Hepatocyte (in vitro differentiated cells): ENCODE measurements at regions not wholly inside any gene's neighbourhood (a gene's known extent, or its start where the extent isn't known, plus 50 kb on each side); places are given as distances from the start of the nearest gene placed in this dataset.

ENCODE experiments used
- DNase-seq: peaks from one replicate; pipeline ENCODE4 v3.0.0-alpha.2; 2016; ENCODE audit warnings: low spot score
- H2AFZ ChIP-seq: fragments of 200-600 bp; sonication (generic); 2 replicates; pipeline ENCODE4 v1.6.0; 2016; ENCODE audit warnings: antibody characterized with exemption, mild to moderate bottlenecking
- H3K27ac ChIP-seq: fragments of 200-600 bp; sonication (generic); 2 replicates; pipeline ENCODE4 v1.5.1; 2016; ENCODE audit warnings: mild to moderate bottlenecking
- H3K27me3 ChIP-seq: fragments of 200-600 bp; sonication (generic); 2 replicates; pipeline ENCODE4 v1.6.1; 2016
- H3K36me3 ChIP-seq: fragments of 200-600 bp; sonication (generic); replicated peaks from 2 replicates; pipeline ENCODE4 v1.5.1; 2016; ENCODE audit warnings: low read depth; ENCODE audit not compliant: insufficient read depth
- H3K4me1 ChIP-seq: fragments of 200-600 bp; sonication (generic); 2 replicates; pipeline ENCODE4 v1.5.1; 2016; ENCODE audit warnings: mild to moderate bottlenecking, moderate library complexity; ENCODE audit not compliant: insufficient read depth
- H3K4me2 ChIP-seq: fragments of 200-600 bp; sonication (generic); 2 replicates; pipeline ENCODE4 v1.6.0; 2016
- H3K4me3 ChIP-seq: fragments of 200-600 bp; sonication (generic); 2 replicates; pipeline ENCODE4 v1.5.1; 2016; ENCODE audit warnings: mild to moderate bottlenecking
- H3K79me2 ChIP-seq: fragments of 200-600 bp; sonication (generic); 2 replicates; pipeline ENCODE4 v1.6.0; 2017; ENCODE audit warnings: mild to moderate bottlenecking
- H3K9me2 ChIP-seq: fragments of 200-600 bp; sonication (generic); replicated peaks from 2 replicates; pipeline ENCODE4 v1.6.0; 2017; ENCODE audit warnings: mild to moderate bottlenecking; ENCODE audit not compliant: insufficient read depth
- H3K9me3 ChIP-seq: fragments of 200-600 bp; sonication (generic); 2 replicates; pipeline ENCODE4 v1.5.1; 2016; ENCODE audit warnings: low read depth, mild to moderate bottlenecking
- H4K20me1 ChIP-seq: fragments of 200-600 bp; sonication (generic); 2 replicates; pipeline ENCODE4 v1.6.0; 2016; ENCODE audit warnings: mild to moderate bottlenecking; ENCODE audit not compliant: insufficient read depth, poor library complexity, severe bottlenecking
- EZH2 ChIP-seq: fragments of 200-600 bp; sonication (generic); IDR thresholded peaks from 2 replicates; pipeline ENCODE4 v1.6.1; 2016; ENCODE audit warnings: antibody characterized with exemption, mild to moderate bottlenecking, borderline replicate concordance
- EZH2phosphoT487 ChIP-seq: fragments of 200-600 bp; sonication (generic); IDR thresholded peaks from one replicate; pipeline ENCODE4 v1.6.1; 2018; ENCODE audit warnings: antibody characterized with exemption, mild to moderate bottlenecking, low read depth, moderate library complexity; ENCODE audit not compliant: unreplicated experiment, severe bottlenecking
- WGBS: methylation state at CpG from one replicate; pipeline ENCODE4 v1.1.6; 2016; ENCODE audit warnings: low lambda C conversion rate; ENCODE audit errors: missing lambda C conversion rate; 5-methylcytosine and 5-hydroxymethylcytosine counted together
- TF ChIP-seq, protein P1 (sequence below): fragments of 200-600 bp; sonication (generic); IDR thresholded peaks from 2 replicates; pipeline ENCODE4 v1.5.1; 2016; ENCODE audit warnings: antibody characterized with exemption, mild to moderate bottlenecking; ENCODE audit not compliant: poor library complexity

DNA sequence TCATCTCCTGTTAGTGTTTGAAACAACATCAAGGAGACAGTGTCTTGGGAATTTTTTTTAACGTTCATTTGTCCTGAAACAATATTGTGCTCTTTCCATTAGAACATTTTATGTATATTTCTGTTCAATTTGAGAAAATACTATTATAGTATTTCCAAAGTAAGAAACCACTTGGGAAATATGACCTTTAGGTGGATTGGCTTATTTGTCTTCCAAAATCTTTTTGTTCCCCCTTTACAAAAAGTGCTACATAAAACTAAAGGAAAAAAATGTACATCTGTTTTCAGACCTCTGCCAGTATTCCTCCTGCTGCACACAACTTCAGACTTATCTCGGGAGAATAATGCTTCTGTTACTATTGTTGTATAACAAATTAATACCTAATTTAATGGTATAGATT is 165.9 kb upstream of the AGTR1 start:
- Histone ChIP-seq H4K20me1 (no peaks in the 10 kb centered on the region), H3K36me3 (no peaks in the 10 kb centered on the region), H3K79me2 (no peaks in the 10 kb centered on the region), H3K9me2 (no peaks in the 10 kb centered on the region), H3K4me2 (no peak overlapping the region), H3K4me1 (peaks cover 6% of the 10 kb centered on the region), H3K27ac (no peak overlapping the region), H3K4me3 (no peak overlapping the region), H3K9me3 (no peaks in the 10 kb centered on the region), H3K27me3 (no peaks in the 10 kb centered on the region), H2AFZ (no peak overlapping the region)
- no peak for TF ChIP-seq EZH2
- TF ChIP-seq EZH2phosphoT487 = no peak
- TF ChIP-seq, protein P1, sequence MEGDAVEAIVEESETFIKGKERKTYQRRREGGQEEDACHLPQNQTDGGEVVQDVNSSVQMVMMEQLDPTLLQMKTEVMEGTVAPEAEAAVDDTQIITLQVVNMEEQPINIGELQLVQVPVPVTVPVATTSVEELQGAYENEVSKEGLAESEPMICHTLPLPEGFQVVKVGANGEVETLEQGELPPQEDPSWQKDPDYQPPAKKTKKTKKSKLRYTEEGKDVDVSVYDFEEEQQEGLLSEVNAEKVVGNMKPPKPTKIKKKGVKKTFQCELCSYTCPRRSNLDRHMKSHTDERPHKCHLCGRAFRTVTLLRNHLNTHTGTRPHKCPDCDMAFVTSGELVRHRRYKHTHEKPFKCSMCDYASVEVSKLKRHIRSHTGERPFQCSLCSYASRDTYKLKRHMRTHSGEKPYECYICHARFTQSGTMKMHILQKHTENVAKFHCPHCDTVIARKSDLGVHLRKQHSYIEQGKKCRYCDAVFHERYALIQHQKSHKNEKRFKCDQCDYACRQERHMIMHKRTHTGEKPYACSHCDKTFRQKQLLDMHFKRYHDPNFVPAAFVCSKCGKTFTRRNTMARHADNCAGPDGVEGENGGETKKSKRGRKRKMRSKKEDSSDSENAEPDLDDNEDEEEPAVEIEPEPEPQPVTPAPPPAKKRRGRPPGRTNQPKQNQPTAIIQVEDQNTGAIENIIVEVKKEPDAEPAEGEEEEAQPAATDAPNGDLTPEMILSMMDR = no peak
- WGBS = 93% methylated on average over 2 of the region's 2 CpGs
- no peak for DNase-seq

DNA sequence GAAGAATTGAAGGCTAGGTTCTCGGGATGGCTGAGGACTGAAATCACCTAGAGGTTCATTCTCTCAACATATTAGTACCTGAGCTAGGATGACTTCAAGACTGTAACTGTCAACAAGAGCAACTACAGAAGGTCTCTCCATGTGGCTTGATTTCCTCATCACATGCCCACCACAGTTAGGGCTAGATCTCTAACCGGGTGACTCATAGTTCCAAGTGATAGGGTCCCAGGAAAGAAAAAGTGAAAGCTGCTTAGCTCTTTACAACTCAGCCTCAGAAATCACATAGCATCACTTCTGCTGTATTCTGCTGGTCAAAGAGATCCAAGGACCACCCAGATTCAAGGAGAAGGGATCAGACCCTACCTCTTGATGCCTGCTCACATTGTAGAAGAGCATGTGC is 165.4 kb upstream of the AGTR1 start:
- H3K79me2 ChIP-seq = no peaks in the 10 kb centered on the region
- peaks cover 6% of the 10 kb centered on the region for H3K4me1 ChIP-seq
- no peak overlapping the region for H3K4me2 ChIP-seq
- H3K9me3 ChIP-seq = no peaks in the 10 kb centered on the region
- no peak overlapping the region for H3K4me3 ChIP-seq
- no peaks in the 10 kb centered on the region for H3K27me3 ChIP-seq
- no peak for DNase-seq
- no peak overlapping the region for H2AFZ ChIP-seq
- TF ChIP-seq, protein P1 = no peak
- TF ChIP-seq EZH2phosphoT487 = no peak
- H3K27ac ChIP-seq = no peak overlapping the region
- WGBS = 78% methylated on average over 2 of the region's 2 CpGs
- H3K9me2 ChIP-seq = no peaks in the 10 kb centered on the region
- no peaks in the 10 kb centered on the region for H4K20me1 ChIP-seq
- no peaks in the 10 kb centered on the region for H3K36me3 ChIP-seq

GRCh38 chr3:148532774-148533173 is 164.9 kb upstream of the AGTR1 start:
- H3K4me1 ChIP-seq = peaks cover 6% of the 10 kb centered on the region
- no peak overlapping the region for H3K4me3 ChIP-seq
- H3K79me2 ChIP-seq = no peaks in the 10 kb centered on the region
- no peak for DNase-seq
- no peaks in the 10 kb centered on the region for H3K36me3 ChIP-seq
- no peak for TF ChIP-seq EZH2phosphoT487
- TF ChIP-seq EZH2 = no peak
- TF ChIP-seq, protein P1 = no peak
- no peaks in the 10 kb centered on the region for H3K9me3 ChIP-seq
- WGBS = 94% methylated on average over 3 of the region's 3 CpGs
- H2AFZ ChIP-seq = no peak overlapping the region
- H3K27me3 ChIP-seq = no peaks in the 10 kb centered on the region
- H3K4me2 ChIP-seq = no peak overlapping the region
- no peak overlapping the region for H3K27ac ChIP-seq
- no peaks in the 10 kb centered on the region for H4K20me1 ChIP-seq
- no peaks in the 10 kb centered on the region for H3K9me2 ChIP-seq
